ENCODE measurements at regions not wholly inside any gene's neighbourhood (a gene's known extent, or its start where the extent isn't known, plus 50 kb on each side); places are given as distances from the start of the nearest gene placed in this dataset.
A peak's percentile ranks its signal among the peaks of the same experiment; 100 is the strongest.

DNA sequence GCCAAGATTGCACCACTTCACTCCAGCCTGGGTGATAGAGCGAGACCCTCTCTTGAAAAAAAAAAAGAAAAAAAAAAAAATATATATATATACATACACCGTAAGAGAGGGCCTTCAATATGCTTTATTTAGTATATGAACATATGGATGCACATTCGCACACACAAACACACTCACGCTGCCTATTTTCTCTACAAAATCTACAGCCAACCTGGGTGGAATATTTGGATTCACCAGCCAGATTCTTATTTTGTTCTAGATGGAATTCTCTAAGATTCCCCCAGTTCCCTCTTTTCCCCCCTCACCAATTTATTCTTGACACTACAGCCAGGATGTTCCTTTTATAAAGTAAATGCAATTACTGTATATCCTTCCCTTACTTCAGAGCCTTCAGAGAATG lies 131.6 kb downstream of the TM2D1 start:
- Histone ChIP-seq H3K4me1 (ENCODE audit: insufficient read depth, low read length) (no peaks in the 10 kb centered on the region), H4K20me1 (ENCODE audit: insufficient read depth, low read length) (no peaks in the 10 kb centered on the region), H3K4me3 (ENCODE audit: insufficient read depth, low read length) (no peak overlapping the region), H3K27me3 (ENCODE audit: insufficient read depth, low read length) (peaks cover 4% of the 10 kb centered on the region), H3K36me3 (ENCODE audit: insufficient read depth, low read length) (no peaks in the 10 kb centered on the region), H3K4me2 (ENCODE audit: insufficient read depth, low read length) (no peak overlapping the region), H3K79me2 (ENCODE audit: insufficient read depth, low read length) (no peaks in the 10 kb centered on the region), H2AFZ (ENCODE audit: low read length) (no peak overlapping the region), H3K9me3 (ENCODE audit: low read depth, low read length) (no peaks in the 10 kb centered on the region), H3K27ac (ENCODE audit: low read depth, low read length) (no peak overlapping the region)
- no peak for DNase-seq (ENCODE audit: insufficient read length, low spot score, missing footprints)
- TF ChIP-seq, protein P1, sequence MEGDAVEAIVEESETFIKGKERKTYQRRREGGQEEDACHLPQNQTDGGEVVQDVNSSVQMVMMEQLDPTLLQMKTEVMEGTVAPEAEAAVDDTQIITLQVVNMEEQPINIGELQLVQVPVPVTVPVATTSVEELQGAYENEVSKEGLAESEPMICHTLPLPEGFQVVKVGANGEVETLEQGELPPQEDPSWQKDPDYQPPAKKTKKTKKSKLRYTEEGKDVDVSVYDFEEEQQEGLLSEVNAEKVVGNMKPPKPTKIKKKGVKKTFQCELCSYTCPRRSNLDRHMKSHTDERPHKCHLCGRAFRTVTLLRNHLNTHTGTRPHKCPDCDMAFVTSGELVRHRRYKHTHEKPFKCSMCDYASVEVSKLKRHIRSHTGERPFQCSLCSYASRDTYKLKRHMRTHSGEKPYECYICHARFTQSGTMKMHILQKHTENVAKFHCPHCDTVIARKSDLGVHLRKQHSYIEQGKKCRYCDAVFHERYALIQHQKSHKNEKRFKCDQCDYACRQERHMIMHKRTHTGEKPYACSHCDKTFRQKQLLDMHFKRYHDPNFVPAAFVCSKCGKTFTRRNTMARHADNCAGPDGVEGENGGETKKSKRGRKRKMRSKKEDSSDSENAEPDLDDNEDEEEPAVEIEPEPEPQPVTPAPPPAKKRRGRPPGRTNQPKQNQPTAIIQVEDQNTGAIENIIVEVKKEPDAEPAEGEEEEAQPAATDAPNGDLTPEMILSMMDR (IDR thresholded peaks at IDR 0.05; ENCODE audit: extremely low read depth, low read depth, low read length): no peak

DNA sequence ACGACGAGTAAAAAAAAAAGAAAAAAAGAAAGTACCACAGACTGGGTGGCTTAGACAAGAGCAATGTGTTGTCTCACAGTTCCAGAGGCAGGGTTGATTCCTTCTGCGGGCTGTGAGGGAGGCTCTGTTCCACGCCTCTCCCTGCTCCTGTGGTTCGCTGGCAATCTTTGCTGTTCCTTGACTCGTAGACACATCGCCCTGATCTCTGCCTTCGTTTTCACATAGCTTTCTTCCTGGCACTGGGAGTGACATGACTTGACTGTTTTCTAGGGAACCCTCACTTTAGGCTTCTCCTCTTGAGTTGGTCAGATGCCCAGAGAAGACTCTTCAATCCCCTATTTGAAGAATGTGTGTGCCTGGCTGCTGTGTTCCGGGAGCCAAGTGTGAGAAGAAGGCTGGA lies 133.6 kb downstream of the TM2D1 start:
- Histone ChIP-seq H3K27ac (ENCODE audit: low read depth, low read length) (no peak overlapping the region), H3K79me2 (ENCODE audit: insufficient read depth, low read length) (no peaks in the 10 kb centered on the region), H3K9me3 (ENCODE audit: low read depth, low read length) (no peaks in the 10 kb centered on the region), H3K36me3 (ENCODE audit: insufficient read depth, low read length) (no peaks in the 10 kb centered on the region), H3K4me3 (ENCODE audit: insufficient read depth, low read length) (no peak overlapping the region), H2AFZ (ENCODE audit: low read length) (no peak overlapping the region), H3K4me2 (ENCODE audit: insufficient read depth, low read length) (no peak overlapping the region), H3K4me1 (ENCODE audit: insufficient read depth, low read length) (no peaks in the 10 kb centered on the region), H4K20me1 (ENCODE audit: insufficient read depth, low read length) (no peaks in the 10 kb centered on the region), H3K27me3 (ENCODE audit: insufficient read depth, low read length) (peaks cover 4% of the 10 kb centered on the region)
- no peak for DNase-seq (ENCODE audit: insufficient read length, low spot score, missing footprints)
- TF ChIP-seq, protein P1 (IDR thresholded peaks at IDR 0.05; ENCODE audit: extremely low read depth, low read depth, low read length): no peak

DNA sequence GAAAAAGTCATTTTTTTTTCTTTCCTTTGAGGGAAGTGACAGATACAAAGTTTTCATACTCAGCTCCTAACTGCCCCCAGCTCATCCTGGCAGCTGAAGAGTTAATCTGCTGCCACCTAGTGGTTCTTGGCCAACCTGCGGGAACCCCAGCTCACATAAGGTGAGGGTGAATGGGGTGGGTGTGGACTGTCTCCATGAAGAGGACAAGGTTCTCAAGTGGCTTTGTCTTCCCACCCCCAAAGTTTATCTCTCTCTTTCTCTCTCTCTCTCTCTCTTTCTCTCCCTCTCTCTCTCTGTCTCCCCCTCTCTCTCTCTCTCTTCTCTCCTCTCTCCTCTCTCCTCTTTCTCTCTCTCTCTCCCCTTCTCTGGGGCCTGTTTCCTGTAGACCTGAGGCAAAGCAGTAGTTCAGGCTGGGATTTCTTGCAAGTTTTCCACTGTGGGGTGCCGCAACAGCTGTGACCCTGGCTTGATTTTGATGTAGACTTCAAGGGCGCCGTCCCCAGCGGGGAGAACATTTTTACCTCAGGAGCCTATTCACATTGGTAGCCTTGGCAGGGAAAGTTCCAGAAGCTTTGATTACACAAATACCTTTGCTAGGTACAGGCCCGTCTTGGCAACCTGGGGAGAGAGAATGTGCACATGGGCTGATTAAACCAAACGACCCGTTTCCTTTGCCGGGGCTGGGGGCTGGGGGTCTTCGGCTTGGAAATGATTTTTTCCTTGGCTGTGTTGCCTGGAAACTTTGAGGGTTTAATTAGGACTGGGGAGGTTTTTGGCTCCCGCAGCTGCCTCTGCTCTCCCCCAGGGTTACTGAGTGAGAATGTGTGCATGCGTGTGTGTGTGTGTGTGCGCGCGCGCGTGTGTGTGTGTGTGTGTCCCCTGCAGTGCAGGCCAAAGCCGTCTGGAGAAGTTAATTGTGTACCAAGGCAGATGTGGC lies 135.9 kb downstream of the TM2D1 start:
- Histone ChIP-seq H3K4me1 (ENCODE audit: insufficient read depth, low read length) (no peaks in the 10 kb centered on the region), H3K27ac (ENCODE audit: low read depth, low read length) (no peak overlapping the region), H3K9me3 (ENCODE audit: low read depth, low read length) (no peaks in the 10 kb centered on the region), H3K27me3 (ENCODE audit: insufficient read depth, low read length) (no peaks in the 10 kb centered on the region), H3K79me2 (ENCODE audit: insufficient read depth, low read length) (no peaks in the 10 kb centered on the region), H3K4me2 (ENCODE audit: insufficient read depth, low read length) (no peak overlapping the region), H4K20me1 (ENCODE audit: insufficient read depth, low read length) (no peaks in the 10 kb centered on the region), H3K36me3 (ENCODE audit: insufficient read depth, low read length) (no peaks in the 10 kb centered on the region), H2AFZ (ENCODE audit: low read length) (no peak overlapping the region), H3K4me3 (ENCODE audit: insufficient read depth, low read length) (no peak overlapping the region)
- TF ChIP-seq, protein P1 (IDR thresholded peaks at IDR 0.05; ENCODE audit: extremely low read depth, low read depth, low read length): peak; percentile 77
- peak; percentile 80 for DNase-seq (ENCODE audit: insufficient read length, low spot score, missing footprints)

DNA sequence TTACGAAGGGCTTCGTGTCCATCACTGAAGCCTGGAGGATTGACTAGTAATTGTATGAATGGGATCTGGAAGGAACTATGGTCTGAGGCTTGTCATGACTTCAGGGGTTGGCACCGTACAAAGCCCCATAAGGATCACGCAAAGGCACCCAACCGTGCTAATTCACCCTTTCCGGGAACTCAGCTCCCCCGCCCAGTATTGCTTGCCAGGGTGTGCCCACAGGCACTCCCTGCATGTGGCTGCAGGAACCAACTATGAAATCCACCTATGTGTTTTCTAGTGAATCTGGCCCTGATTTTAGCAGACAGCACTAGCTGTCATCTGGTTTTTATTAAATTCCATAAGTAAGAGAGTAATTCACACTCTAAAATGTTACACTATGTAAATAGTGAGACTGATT lies 139.2 kb downstream of the TM2D1 start:
- H3K79me2 ChIP-seq (ENCODE audit: insufficient read depth, low read length): no peaks in the 10 kb centered on the region
- TF ChIP-seq, protein P1 (IDR thresholded peaks at IDR 0.05; ENCODE audit: extremely low read depth, low read depth, low read length): no peak
- no peak for DNase-seq (ENCODE audit: insufficient read length, low spot score, missing footprints)
- H3K9me3 ChIP-seq (ENCODE audit: low read depth, low read length): no peaks in the 10 kb centered on the region
- no peak overlapping the region for H3K4me2 ChIP-seq (ENCODE audit: insufficient read depth, low read length)
- no peaks in the 10 kb centered on the region for H4K20me1 ChIP-seq (ENCODE audit: insufficient read depth, low read length)
- H3K27me3 ChIP-seq (ENCODE audit: insufficient read depth, low read length): no peaks in the 10 kb centered on the region
- H3K36me3 ChIP-seq (ENCODE audit: insufficient read depth, low read length): no peaks in the 10 kb centered on the region
- no peak overlapping the region for H3K27ac ChIP-seq (ENCODE audit: low read depth, low read length)
- H3K4me3 ChIP-seq (ENCODE audit: insufficient read depth, low read length): no peak overlapping the region
- no peaks in the 10 kb centered on the region for H3K4me1 ChIP-seq (ENCODE audit: insufficient read depth, low read length)
- H2AFZ ChIP-seq (ENCODE audit: low read length): no peak overlapping the region
